ENCODE measurements at regions not wholly inside any gene's neighbourhood (a gene's known extent, or its start where the extent isn't known, plus 50 kb on each side); places are given as distances from the start of the nearest gene placed in this dataset.

DNA sequence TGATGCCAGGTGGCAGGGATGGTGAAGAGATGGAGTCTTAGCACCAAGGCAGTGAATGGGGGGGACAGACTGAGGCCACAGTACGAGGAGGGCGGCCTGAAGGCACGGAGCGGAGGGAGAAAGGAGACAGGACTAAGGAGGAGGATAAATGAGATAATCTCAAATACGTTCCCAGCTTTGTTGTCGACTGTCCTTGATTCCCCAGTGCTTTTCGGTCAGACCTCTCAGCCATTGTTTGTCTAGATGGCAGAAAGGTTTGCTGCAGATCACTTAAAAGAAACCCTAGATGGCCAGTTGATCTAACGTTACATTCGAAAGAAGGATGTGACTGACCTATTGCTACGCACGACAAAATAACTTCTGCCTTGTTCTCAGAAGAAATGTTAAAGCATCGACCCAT is 479.0 kb downstream of the GATA3 start:
- no peak for DNase-seq (ENCODE audit: low read depth in 2 of 2)

DNA sequence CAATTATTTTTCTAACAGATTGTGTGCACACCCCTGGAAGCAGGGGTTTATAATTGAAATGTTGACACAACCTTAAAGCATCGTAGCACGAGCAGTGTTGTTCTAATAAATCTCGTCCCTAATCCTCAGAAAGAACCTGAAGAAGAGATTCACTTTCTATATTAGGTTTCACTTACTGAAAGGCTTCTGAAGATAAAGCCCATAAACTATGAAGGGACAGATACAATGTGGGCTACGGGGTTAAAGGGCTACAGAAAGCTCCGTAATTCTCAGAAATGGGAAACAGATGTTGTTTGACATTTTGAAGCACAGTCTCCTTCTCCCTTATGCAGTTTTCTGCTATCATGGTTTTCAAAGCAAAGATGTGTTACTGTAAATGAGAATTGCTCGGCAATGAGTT is 479.6 kb downstream of the GATA3 start:
- DNase-seq (ENCODE audit: low read depth in 2 of 2) = no peak

DNA sequence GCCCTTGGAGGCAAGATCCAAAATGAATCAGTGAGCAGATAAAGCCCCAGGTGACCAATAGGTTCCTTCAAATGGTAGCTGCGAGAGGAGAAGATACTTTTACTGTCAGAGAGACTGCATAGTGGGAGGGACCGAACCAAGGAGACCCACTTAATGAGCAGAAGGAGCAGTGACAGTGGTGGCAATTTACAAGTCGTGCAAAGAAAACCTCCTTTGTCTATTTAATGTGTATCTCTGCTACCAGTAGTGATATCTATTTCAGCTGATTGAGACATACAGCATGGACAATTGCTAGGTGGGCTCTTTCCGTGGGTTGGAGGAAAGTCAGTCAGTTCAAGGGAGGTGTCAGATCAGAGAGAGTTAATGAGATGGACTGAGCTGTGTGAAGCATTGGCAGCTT is 480.4 kb downstream of the GATA3 start:
- no peak for DNase-seq (ENCODE audit: low read depth in 2 of 2)

DNA sequence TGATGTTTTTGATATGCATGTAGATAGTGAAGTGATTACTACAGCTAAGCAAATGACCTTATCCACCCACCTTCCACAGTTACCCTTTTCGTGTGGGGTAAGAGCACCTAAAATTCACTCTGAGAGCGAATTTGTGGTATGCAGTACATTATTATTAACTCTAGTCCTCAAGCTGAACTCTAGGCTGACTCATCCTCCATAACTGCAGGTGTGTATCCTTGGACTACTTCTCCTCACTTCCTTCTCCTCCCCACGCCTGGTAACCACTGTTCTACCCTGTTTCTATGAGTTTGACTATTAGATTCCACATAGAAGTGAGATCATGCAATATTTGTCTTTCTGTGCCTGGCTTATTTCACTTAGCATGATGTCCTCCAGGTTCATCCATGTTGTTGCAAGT is 484.6 kb downstream of the GATA3 start:
- no peak for DNase-seq (ENCODE audit: low read depth in 2 of 2)

GRCh38 chr10:8543361-8544056 is 489.0 kb downstream of the GATA3 start:
- no peak for DNase-seq (ENCODE audit: low read depth in 2 of 2)

DNA sequence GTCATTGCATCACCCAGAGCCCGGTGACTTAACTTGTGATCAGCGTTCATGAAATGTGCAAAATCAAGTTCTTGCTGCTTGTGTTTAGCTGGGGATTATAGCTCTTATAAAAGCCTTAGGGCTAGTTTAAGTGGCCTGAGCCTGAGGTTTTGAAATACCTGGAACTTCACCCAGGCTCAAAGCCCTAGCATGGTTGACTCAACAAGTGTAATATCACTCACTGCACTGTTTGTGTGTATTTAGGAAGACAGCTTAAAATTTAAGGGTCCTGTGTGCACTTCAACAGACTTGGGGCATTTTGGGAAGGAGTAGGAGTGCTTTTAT is 489.5 kb downstream of the GATA3 start:
- no peak for DNase-seq (ENCODE audit: low read depth in 2 of 2)

GRCh38 chr10:8544500-8544899 is 490.0 kb downstream of the GATA3 start:
- no peak for DNase-seq (ENCODE audit: low read depth in 2 of 2)

DNA sequence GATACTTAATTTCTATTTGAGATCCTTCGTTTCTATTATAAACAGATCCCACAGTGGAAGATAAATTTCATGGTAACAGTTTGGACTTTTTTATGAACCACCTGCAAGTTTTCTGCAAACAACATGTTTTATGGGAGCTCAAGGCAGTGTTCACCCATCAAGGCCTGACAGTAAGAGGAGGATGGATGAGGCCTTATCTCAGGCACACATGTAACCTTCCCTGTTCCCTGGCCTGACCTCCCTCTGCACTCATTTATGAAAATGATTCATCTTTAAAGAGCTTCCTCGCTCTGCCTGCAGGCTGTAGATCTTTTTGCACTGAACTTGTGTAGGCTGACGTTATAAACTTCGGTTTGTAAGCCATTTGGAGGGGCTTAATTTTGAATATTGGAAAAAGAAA is 500.1 kb downstream of the GATA3 start:
- no peak for DNase-seq (ENCODE audit: low read depth in 2 of 2)

- no peak for DNase-seq (ENCODE audit: low read depth in 2 of 2)
These were observed 501.8 kb downstream of the GATA3 start for GRCh38 chr10:8556321-8556720.

DNA sequence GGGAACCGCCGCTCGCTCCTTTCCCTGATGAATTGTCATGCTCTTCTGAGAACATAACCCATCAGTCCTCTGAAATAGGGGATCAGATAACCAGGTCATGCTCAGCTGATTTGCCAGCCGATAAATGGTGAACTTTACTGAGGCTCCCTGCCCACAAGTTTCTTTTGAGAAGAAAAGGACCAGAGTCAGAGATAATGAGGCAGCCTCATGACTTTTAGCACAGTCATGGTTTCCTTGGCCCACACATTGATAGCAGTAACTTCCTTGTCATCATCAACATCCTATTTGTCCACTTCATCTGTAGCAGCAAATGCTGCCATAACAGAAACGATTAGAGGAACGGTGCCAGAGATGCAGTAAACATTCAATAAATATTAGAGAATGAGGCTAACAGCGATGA is 509.0 kb downstream of the GATA3 start:
- no peak for DNase-seq (ENCODE audit: low read depth in 2 of 2)

DNA sequence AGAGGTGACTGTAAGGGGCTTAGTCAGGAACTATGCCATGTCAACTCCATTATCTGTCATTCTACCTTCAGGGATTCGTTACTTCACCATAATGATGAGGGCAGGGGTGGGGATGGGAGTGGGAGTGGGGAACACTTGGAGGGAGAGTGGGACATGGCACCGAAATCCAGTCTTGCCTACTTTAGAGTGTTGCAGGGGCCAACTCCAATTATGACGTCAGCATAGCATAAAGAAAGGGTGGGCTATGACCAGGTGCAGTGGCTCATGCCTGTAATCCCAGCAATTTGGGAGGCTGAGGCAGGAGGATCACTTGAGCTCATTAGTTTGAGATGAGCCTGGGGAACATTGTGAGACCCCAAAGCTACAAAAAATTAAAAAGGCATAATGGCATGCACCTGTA is 512.2 kb downstream of the GATA3 start:
- no peak for DNase-seq (ENCODE audit: low read depth in 2 of 2)

DNA sequence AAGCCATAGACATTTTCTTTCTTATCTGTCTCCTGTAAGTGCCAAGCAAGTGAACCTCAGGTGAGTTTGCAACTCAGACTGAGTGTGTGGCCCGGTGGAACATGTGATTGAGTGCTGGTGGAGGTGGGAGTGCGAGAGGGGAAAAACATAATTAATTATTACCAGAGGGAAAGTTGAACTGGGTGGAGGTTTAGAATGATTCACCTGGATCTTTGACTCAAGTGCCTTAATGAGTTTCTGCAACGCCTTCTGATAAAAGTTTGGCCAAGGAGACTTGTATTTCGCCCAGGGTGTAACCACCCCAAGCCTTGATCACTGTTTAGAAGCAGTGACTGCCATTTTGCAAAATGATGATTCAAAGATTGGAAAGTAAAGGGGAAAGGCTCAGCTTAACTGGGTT is 513.9 kb downstream of the GATA3 start:
- no peak for DNase-seq (ENCODE audit: low read depth in 2 of 2)

GRCh38 chr10:8575620-8576019 is 521.1 kb downstream of the GATA3 start:
- no peak for DNase-seq (ENCODE audit: low read depth in 2 of 2)

- no peak for DNase-seq (ENCODE audit: low read depth in 2 of 2)
These were observed 521.8 kb downstream of the GATA3 start for GRCh38 chr10:8576281-8576680.

GRCh38 chr10:8576911-8577310 is 522.4 kb downstream of the GATA3 start:
- no peak for DNase-seq (ENCODE audit: low read depth in 2 of 2)

DNA sequence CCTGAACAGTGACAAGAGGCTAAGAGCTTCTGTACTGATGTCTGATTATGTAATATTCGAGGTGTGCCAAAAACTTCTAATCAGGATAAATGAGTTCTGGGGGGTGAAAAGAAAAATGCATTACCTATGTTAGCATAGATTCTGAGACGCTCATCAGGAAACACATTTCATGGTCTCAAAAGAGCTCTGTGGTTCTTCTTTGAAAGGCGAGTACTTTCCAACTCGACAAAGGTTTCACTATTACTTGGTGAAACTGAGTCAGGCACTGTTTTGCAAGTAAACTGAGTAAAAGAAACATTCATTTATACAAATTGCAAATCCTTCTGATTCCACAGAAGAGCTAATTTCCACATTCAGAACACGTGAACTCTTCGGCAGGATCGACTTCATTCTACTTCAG is 523.2 kb downstream of the GATA3 start:
- no peak for DNase-seq (ENCODE audit: low read depth in 2 of 2)

DNA sequence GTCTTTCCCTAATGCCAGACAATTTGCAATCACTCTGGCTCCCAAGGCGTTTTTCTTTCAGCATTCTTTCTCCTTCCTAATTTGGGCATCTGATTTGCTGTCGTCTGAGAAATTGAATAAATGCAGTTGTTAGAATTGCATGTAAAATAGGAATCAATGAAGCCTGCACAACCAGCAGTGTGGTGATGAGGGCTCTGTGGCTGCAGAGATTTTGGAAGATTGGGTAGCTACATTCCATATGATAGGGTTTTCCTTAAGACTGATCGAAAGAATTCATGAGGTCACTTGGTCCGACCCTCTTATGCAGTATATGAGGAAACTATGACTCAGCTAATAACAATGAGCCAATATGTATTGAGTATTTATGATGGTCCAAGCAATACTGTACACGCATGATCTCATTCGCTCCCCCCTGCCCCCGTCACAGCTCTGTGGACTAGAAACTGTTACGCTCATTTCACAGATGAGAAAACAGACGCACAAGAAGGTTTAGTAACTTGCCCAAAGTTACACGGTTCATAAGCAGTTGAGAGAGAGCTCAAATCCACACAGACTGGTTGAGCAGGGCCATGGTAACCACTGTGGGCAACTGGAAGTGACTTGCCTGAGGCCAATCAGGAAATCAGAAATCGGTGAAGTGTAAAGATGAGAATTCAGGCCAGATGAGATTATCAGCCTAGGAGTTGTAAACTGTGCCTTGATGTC is 527.2 kb downstream of the GATA3 start:
- no peak for DNase-seq (ENCODE audit: low read depth in 2 of 2)

GRCh38 chr10:8583096-8583495 is 528.6 kb downstream of the GATA3 start:
- no peak for DNase-seq (ENCODE audit: low read depth in 2 of 2)

DNA sequence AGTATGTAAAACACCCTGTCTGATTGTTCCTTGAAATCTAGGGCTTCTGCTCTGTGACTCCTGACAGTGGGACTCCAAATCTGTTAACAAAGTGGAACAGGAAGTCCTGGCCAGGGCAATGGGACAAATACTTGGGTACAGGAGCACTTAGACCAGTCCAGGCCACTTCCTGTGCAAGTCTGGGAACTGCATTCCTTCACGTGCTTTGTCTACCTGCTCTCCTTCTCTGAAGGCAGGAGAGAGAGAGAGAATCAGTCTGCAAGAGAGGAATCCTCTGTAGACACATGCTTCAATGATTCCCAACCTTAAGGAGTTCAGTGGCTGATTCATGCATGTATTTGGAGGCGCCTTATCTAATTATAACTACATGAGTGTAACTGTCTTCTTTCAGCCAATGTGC is 530.2 kb downstream of the GATA3 start:
- no peak for DNase-seq (ENCODE audit: low read depth in 2 of 2)

- DNase-seq (ENCODE audit: low read depth in 2 of 2) = no peak
These were observed 532.0 kb downstream of the GATA3 start for GRCh38 chr10:8586504-8586903.

GRCh38 chr10:8588135-8588534 is 533.6 kb downstream of the GATA3 start:
- DNase-seq (ENCODE audit: low read depth in 2 of 2) = no peak

DNA sequence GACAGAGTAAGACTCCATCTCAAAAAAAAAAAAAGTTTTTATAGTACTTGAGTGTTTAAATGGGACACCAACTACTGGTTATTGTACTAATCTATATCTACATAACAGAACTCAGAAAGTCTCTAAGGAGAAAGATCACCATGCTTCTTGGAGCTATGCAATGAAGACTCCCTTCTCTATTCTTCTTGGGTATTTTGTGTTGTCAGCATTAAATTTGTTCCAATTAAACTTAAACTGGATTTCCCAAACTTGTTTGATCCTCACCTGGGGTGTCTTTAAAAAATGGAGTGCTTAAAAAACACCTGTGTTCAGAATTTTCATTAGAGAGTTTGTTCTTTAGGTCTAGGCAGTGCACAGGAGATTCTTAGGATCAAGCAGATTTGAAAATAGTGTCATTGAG is 536.0 kb downstream of the GATA3 start:
- no peak for DNase-seq (ENCODE audit: low read depth in 2 of 2)

GRCh38 chr10:8591640-8592039 is 537.2 kb downstream of the GATA3 start:
- no peak for DNase-seq (ENCODE audit: low read depth in 2 of 2)

- DNase-seq (ENCODE audit: low read depth in 2 of 2) = no peak
These were observed 539.7 kb downstream of the GATA3 start for GRCh38 chr10:8594176-8594575.
